Keratinocyte (primary cell): ENCODE measurements at regions not wholly inside any gene's neighbourhood (a gene's known extent, or its start where the extent isn't known, plus 50 kb on each side); places are given as distances from the start of the nearest gene placed in this dataset.

Source experiments
- DNase-seq: peaks from one replicate; pipeline ENCODE4 v3.0.0-alpha.2; 2011; ENCODE audit warnings: low read depth, missing footprints, low spot score
- FAIRE-seq: peaks from 2 replicates; lab custom pipeline; 2011; peaks lifted over from hg19 to GRCh38; lab: Jason Lieb, UNC
- H2AFZ ChIP-seq: 2 replicates; pipeline ENCODE4 v1.6.0; 2012; ENCODE audit warnings: low read length, control low read depth, inconsistent platforms; ENCODE audit not compliant: control insufficient read depth
- H3K27ac ChIP-seq: 2 replicates; pipeline ENCODE4 v1.5.1; 2011; ENCODE audit warnings: low read length; ENCODE audit not compliant: control insufficient read depth, insufficient read depth
- H3K27me3 ChIP-seq: 3 replicates; pipeline ENCODE4 v1.6.0; 2011; ENCODE audit warnings: low read length; ENCODE audit not compliant: control insufficient read depth, insufficient read depth; ENCODE audit errors: extremely low read depth
- H3K36me3 ChIP-seq, 2 experiments: 2 replicates in 1 of 2; 3 replicates in 1 of 2; pipeline ENCODE4 v1.5.1; 2011; ENCODE audit warnings: low read length in 2 of 2, mild to moderate bottlenecking in 1 of 2; ENCODE audit not compliant: control insufficient read depth in 2 of 2, insufficient read depth in 2 of 2; ENCODE audit errors: extremely low read depth in 1 of 2
- H3K4me1 ChIP-seq: 3 replicates; pipeline ENCODE4 v1.5.1; 2011; ENCODE audit warnings: low read length; ENCODE audit not compliant: control insufficient read depth, insufficient read depth; ENCODE audit errors: extremely low read depth
- H3K4me2 ChIP-seq: 3 replicates; pipeline ENCODE4 v1.6.0; 2011; ENCODE audit warnings: low read depth, low read length; ENCODE audit not compliant: control insufficient read depth, insufficient read depth; ENCODE audit errors: extremely low read depth
- H3K4me3 ChIP-seq, 3 experiments: fragments of 200-600 bp in 1 of 3; sonication (generic) in 1 of 3; 2 replicates in 2 of 3; 3 replicates in 1 of 3; pipeline ENCODE4 v1.5.1; 2011 to 2016; ENCODE audit warnings: low read length in 3 of 3, mild to moderate bottlenecking in 3 of 3, control low read depth in 2 of 3, inconsistent platforms in 1 of 3, low read depth in 1 of 3, mixed read lengths in 1 of 3, mixed run types in 1 of 3, moderate library complexity in 1 of 3; ENCODE audit not compliant: control insufficient read depth in 2 of 3, insufficient read depth in 2 of 3; ENCODE audit errors: extremely low read depth in 1 of 3
- H3K79me2 ChIP-seq: 2 replicates; pipeline ENCODE4 v1.6.0; 2012; ENCODE audit warnings: low read length; ENCODE audit not compliant: control insufficient read depth, insufficient read depth
- H3K9ac ChIP-seq: 3 replicates; pipeline ENCODE4 v1.6.0; 2011; ENCODE audit warnings: low read length; ENCODE audit not compliant: control insufficient read depth, insufficient read depth; ENCODE audit errors: extremely low read depth
- H3K9me1 ChIP-seq: 3 replicates; pipeline ENCODE4 v1.6.0; 2011; ENCODE audit warnings: low read length; ENCODE audit not compliant: control insufficient read depth, insufficient read depth; ENCODE audit errors: extremely low read depth
- H3K9me3 ChIP-seq: 2 replicates; pipeline ENCODE4 v1.5.1; 2012; ENCODE audit warnings: low read depth, low read length; ENCODE audit not compliant: control insufficient read depth
- H4K20me1 ChIP-seq: 3 replicates; pipeline ENCODE4 v1.6.0; 2011; ENCODE audit warnings: low read length; ENCODE audit not compliant: control insufficient read depth, insufficient read depth; ENCODE audit errors: extremely low read depth
- EZH2 ChIP-seq: IDR thresholded peaks from one replicate; pipeline ENCODE4 v1.6.1; 2012; ENCODE audit warnings: inconsistent platforms, mild to moderate bottlenecking, low read length, moderate library complexity
- dilution Hi-C: fragments of 300-500 bp; cut with MboI; formaldehyde crosslinking; loops from one replicate; pipeline ENCODE4 v1.7.0; 2020; ENCODE audit warnings: low sequenced_read_pairs; ENCODE audit not compliant: extremely low pct_ligation_motif_present
- TF ChIP-seq, protein P1 (sequence below), 3 experiments: IDR thresholded peaks in 1 of 3; conservative IDR thresholded peaks in 1 of 3; optimal IDR thresholded peaks in 1 of 3; 2 replicates in 2 of 3; 3 replicates in 1 of 3; pipeline versions ENCODE3 to v1.5.1; 2011; ENCODE audit warnings: low read length in 3 of 3, mild to moderate bottlenecking in 3 of 3, moderate library complexity in 2 of 3, control low read depth in 1 of 3, inconsistent platforms in 1 of 3; ENCODE audit not compliant: insufficient read depth in 2 of 3; ENCODE audit errors: extremely low read depth in 1 of 3

DNA sequence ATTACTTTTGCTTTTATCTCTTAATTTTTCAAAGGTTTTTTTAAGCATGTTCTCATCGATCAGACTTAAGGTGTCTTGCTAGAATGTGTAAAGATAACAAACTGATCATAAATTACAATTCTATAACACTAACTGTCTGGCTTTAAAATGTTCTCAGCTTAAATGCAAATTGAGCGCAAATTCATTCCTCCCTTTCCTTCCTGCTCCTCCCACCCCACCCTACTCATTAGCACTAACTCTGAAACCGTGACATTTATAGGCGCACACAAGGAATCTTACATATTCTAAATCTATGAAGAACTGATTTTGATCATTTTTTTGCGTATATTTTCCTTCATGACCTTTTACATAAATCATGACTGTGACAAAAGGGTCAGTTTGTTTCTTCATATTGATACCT is 590.0 kb upstream of the DIAPH2 start:
- TF ChIP-seq EZH2, result no peak
- TF ChIP-seq, protein P1, sequence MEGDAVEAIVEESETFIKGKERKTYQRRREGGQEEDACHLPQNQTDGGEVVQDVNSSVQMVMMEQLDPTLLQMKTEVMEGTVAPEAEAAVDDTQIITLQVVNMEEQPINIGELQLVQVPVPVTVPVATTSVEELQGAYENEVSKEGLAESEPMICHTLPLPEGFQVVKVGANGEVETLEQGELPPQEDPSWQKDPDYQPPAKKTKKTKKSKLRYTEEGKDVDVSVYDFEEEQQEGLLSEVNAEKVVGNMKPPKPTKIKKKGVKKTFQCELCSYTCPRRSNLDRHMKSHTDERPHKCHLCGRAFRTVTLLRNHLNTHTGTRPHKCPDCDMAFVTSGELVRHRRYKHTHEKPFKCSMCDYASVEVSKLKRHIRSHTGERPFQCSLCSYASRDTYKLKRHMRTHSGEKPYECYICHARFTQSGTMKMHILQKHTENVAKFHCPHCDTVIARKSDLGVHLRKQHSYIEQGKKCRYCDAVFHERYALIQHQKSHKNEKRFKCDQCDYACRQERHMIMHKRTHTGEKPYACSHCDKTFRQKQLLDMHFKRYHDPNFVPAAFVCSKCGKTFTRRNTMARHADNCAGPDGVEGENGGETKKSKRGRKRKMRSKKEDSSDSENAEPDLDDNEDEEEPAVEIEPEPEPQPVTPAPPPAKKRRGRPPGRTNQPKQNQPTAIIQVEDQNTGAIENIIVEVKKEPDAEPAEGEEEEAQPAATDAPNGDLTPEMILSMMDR (optimal IDR thresholded peaks at IDR 0.05 in 1 of 3, IDR thresholded peaks at IDR 0.05 in 1 of 3, conservative IDR thresholded peaks at IDR 0.05 in 1 of 3; ENCODE audit: extremely low read depth in 1 of 3, insufficient read depth in 2 of 3, low read length in 3 of 3), result no peak
- no peak for DNase-seq
- H3K4me2 ChIP-seq, result no peak overlapping the region
- dilution Hi-C loops, result no loop called here
- H3K9me1 ChIP-seq, result no peaks in the 10 kb centered on the region
- no peak overlapping the region for H3K9ac ChIP-seq
- no peaks in the 10 kb centered on the region for H3K79me2 ChIP-seq
- no peak overlapping the region for H3K4me3 ChIP-seq
- no peak overlapping the region for H3K27ac ChIP-seq
- no peaks in the 10 kb centered on the region for H4K20me1 ChIP-seq
- no peak for FAIRE-seq
- H2AFZ ChIP-seq, result no peak overlapping the region
- H3K27me3 ChIP-seq, result no peaks in the 10 kb centered on the region
- no peaks in the 10 kb centered on the region for H3K9me3 ChIP-seq
- H3K36me3 ChIP-seq, result no peaks in the 10 kb centered on the region
- no peaks in the 10 kb centered on the region for H3K4me1 ChIP-seq

GRCh38 chrX:96098471-96098870 is 586.2 kb upstream of the DIAPH2 start:
- no peaks in the 10 kb centered on the region for H3K36me3 ChIP-seq
- H3K9ac ChIP-seq, result no peak overlapping the region
- H4K20me1 ChIP-seq, result no peaks in the 10 kb centered on the region
- no peak overlapping the region for H3K4me2 ChIP-seq
- H3K27ac ChIP-seq, result no peak overlapping the region
- DNase-seq (no peak), FAIRE-seq (no peak)
- dilution Hi-C loops, result no loop called here
- no peaks in the 10 kb centered on the region for H3K9me1 ChIP-seq
- peaks cover 2% of the 10 kb centered on the region for H3K9me3 ChIP-seq
- H3K4me1 ChIP-seq, result no peaks in the 10 kb centered on the region
- no peaks in the 10 kb centered on the region for H3K27me3 ChIP-seq
- TF ChIP-seq, protein P1 (optimal IDR thresholded peaks at IDR 0.05 in 1 of 3, IDR thresholded peaks at IDR 0.05 in 1 of 3, conservative IDR thresholded peaks at IDR 0.05 in 1 of 3; ENCODE audit: extremely low read depth in 1 of 3, insufficient read depth in 2 of 3, low read length in 3 of 3), result no peak
- TF ChIP-seq EZH2, result no peak
- no peaks in the 10 kb centered on the region for H3K79me2 ChIP-seq
- no peak overlapping the region for H2AFZ ChIP-seq
- H3K4me3 ChIP-seq, result no peak overlapping the region
